ENCODE measurements at regions not wholly inside any gene's neighbourhood (a gene's known extent, or its start where the extent isn't known, plus 50 kb on each side); places are given as distances from the start of the nearest gene placed in this dataset.

- TF ChIP-seq CTCF (IDR thresholded peaks at IDR 0.05): no peak
- TF ChIP-seq ELF1 (IDR thresholded peaks at IDR 0.05): no peak
- no peak for TF ChIP-seq REST (IDR thresholded peaks at IDR 0.05; ENCODE audit: low read depth, low read length)
- no peak for TF ChIP-seq EZH2phosphoT487 (IDR thresholded peaks at IDR 0.05; ENCODE audit: borderline replicate concordance, low read depth)
- TF ChIP-seq SMC3 (IDR thresholded peaks at IDR 0.05; ENCODE audit: low read depth, low read length): no peak
- TF ChIP-seq POLR2AphosphoS5 (IDR thresholded peaks at IDR 0.05; ENCODE audit: low read depth, low read length): no peak
- no peak for TF ChIP-seq GABPA (IDR thresholded peaks at IDR 0.05; ENCODE audit: low read depth)
- no peak for TF ChIP-seq EP300 (IDR thresholded peaks at IDR 0.05; ENCODE audit: borderline replicate concordance in 1 of 2, low read depth in 1 of 2, low read length in 1 of 2)
Observed at GRCh38 chr20:18992418-18992817, 178.8 kb downstream of the SCP2D1 start.
